ENCODE measurements at regions not wholly inside any gene's neighbourhood (a gene's known extent, or its start where the extent isn't known, plus 50 kb on each side); places are given as distances from the start of the nearest gene placed in this dataset.

DNA sequence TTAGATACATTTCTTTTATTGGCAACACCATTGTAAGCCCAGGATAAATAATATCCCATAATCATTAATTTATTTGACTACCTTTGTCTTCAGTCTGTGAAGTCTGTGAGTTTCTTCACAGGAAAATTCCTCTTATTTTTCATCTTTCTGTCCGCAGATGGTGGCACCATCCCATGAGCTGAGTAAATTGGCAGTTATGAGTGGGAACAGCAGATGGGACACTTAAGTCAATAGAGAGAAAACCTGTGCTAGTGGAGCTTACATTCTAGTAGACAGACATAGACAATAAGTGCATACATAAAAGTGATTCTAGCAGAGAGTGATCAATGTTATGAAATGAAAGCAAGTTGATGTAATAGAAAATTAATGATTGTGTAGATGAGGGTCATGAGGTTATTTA is 638.2 kb upstream of the MIR17HG start:
- H3K4me3 Mint-ChIP-seq, result no peak overlapping the region
- ATAC-seq (no peak), DNase-seq (ENCODE audit: low spot score) (no peak)
- CTCF ChIA-PET, result no interaction called here
- H3K36me3 Mint-ChIP-seq, result no peaks in the 10 kb centered on the region
- no peak for TF ChIP-seq ZNF671 (CRISPR knock-in tag; IDR thresholded peaks at IDR 0.05)
- no peak for TF ChIP-seq ESRRA (CRISPR knock-in tag; IDR thresholded peaks at IDR 0.05; ENCODE audit: borderline replicate concordance)
- no peak for TF ChIP-seq GTF2I (CRISPR knock-in tag; conservative IDR thresholded peaks at IDR 0.05)
- TF ChIP-seq RELA (CRISPR knock-in tag; IDR thresholded peaks at IDR 0.05; ENCODE audit: borderline replicate concordance), result no peak
- TF ChIP-seq, protein P1, sequence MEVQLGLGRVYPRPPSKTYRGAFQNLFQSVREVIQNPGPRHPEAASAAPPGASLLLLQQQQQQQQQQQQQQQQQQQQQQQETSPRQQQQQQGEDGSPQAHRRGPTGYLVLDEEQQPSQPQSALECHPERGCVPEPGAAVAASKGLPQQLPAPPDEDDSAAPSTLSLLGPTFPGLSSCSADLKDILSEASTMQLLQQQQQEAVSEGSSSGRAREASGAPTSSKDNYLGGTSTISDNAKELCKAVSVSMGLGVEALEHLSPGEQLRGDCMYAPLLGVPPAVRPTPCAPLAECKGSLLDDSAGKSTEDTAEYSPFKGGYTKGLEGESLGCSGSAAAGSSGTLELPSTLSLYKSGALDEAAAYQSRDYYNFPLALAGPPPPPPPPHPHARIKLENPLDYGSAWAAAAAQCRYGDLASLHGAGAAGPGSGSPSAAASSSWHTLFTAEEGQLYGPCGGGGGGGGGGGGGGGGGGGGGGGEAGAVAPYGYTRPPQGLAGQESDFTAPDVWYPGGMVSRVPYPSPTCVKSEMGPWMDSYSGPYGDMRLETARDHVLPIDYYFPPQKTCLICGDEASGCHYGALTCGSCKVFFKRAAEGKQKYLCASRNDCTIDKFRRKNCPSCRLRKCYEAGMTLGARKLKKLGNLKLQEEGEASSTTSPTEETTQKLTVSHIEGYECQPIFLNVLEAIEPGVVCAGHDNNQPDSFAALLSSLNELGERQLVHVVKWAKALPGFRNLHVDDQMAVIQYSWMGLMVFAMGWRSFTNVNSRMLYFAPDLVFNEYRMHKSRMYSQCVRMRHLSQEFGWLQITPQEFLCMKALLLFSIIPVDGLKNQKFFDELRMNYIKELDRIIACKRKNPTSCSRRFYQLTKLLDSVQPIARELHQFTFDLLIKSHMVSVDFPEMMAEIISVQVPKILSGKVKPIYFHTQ (CRISPR knock-in tag; IDR thresholded peaks at IDR 0.05), result no peak
- no peak for TF ChIP-seq SOX15 (CRISPR knock-in tag; IDR thresholded peaks at IDR 0.05)
- TF ChIP-seq, protein P2, sequence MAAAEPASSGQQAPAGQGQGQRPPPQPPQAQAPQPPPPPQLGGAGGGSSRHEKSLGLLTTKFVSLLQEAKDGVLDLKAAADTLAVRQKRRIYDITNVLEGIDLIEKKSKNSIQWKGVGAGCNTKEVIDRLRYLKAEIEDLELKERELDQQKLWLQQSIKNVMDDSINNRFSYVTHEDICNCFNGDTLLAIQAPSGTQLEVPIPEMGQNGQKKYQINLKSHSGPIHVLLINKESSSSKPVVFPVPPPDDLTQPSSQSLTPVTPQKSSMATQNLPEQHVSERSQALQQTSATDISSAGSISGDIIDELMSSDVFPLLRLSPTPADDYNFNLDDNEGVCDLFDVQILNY (CRISPR knock-in tag; IDR thresholded peaks at IDR 0.05), result no peak
- no peak for TF ChIP-seq ETV6 (CRISPR knock-in tag; IDR thresholded peaks at IDR 0.05)
- TF ChIP-seq MYBL2 (CRISPR knock-in tag; IDR thresholded peaks at IDR 0.05), result no peak
- TF ChIP-seq, protein P3, sequence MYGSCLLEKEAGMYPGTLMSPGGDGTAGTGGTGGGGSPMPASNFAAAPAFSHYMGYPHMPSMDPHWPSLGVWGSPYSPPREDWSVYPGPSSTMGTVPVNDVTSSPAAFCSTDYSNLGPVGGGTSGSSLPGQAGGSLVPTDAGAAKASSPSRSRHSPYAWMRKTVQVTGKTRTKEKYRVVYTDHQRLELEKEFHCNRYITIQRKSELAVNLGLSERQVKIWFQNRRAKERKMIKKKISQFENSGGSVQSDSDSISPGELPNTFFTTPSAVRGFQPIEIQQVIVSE (CRISPR knock-in tag; IDR thresholded peaks at IDR 0.05; ENCODE audit: borderline replicate concordance), result no peak
- no peaks in the 10 kb centered on the region for H3K27me3 Mint-ChIP-seq (ENCODE audit: low read depth)
- H3K4me1 Mint-ChIP-seq, result no peaks in the 10 kb centered on the region
- H3K27ac Mint-ChIP-seq, result no peak overlapping the region
- H3K9me3 Mint-ChIP-seq, result no peaks in the 10 kb centered on the region
- POLR2A ChIA-PET, result no interaction called here

DNA sequence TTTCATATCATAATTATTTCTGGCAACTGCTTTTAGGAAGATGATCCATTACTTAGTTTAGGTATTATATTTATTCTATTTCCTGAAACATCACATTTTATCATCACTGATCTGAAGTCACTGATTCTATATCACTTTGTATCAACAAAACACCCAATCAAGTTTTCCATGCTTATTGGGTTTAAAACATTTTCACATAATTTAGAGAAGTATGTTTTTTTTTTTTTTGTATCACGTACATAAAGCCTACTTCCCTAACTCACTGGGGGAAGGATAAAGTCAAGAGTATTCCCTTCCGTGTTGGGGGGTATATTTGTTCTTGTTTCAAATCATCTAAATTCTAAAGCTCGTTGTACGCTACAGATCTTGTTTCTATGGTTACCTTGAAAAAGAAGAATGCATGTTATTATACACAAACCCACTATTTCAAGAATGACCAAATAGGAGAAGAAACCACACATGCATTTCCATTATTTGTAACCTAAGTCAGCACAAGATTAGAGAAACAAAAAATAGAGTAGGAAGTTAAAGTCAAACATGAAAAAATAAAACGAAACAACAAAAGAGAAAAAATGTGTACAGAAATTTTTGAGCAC is 637.2 kb upstream of the MIR17HG start:
- Mint-ChIP-seq H3K4me1 (no peaks in the 10 kb centered on the region), H3K27me3 (ENCODE audit: low read depth) (no peaks in the 10 kb centered on the region), H3K9me3 (no peaks in the 10 kb centered on the region), H3K4me3 (no peak overlapping the region), H3K27ac (no peak overlapping the region), H3K36me3 (no peaks in the 10 kb centered on the region)
- POLR2A ChIA-PET, result no interaction called here
- DNase-seq (ENCODE audit: low spot score) (no peak), ATAC-seq (no peak)
- CTCF ChIA-PET, result no interaction called here
- TF ChIP-seq GTF2I (CRISPR knock-in tag; conservative IDR thresholded peaks at IDR 0.05), result no peak
- TF ChIP-seq TEAD1 (CRISPR knock-in tag; IDR thresholded peaks at IDR 0.05), result no peak
- no peak for TF ChIP-seq ETV6 (CRISPR knock-in tag; IDR thresholded peaks at IDR 0.05)
- no peak for TF ChIP-seq ESRRA (CRISPR knock-in tag; IDR thresholded peaks at IDR 0.05; ENCODE audit: borderline replicate concordance)
- TF ChIP-seq ZBTB21 (CRISPR knock-in tag; IDR thresholded peaks at IDR 0.05; ENCODE audit: borderline replicate concordance), result no peak
- TF ChIP-seq NR3C1 (CRISPR knock-in tag; conservative IDR thresholded peaks at IDR 0.05; ENCODE audit: low read depth), result no peak
- TF ChIP-seq, protein P4, sequence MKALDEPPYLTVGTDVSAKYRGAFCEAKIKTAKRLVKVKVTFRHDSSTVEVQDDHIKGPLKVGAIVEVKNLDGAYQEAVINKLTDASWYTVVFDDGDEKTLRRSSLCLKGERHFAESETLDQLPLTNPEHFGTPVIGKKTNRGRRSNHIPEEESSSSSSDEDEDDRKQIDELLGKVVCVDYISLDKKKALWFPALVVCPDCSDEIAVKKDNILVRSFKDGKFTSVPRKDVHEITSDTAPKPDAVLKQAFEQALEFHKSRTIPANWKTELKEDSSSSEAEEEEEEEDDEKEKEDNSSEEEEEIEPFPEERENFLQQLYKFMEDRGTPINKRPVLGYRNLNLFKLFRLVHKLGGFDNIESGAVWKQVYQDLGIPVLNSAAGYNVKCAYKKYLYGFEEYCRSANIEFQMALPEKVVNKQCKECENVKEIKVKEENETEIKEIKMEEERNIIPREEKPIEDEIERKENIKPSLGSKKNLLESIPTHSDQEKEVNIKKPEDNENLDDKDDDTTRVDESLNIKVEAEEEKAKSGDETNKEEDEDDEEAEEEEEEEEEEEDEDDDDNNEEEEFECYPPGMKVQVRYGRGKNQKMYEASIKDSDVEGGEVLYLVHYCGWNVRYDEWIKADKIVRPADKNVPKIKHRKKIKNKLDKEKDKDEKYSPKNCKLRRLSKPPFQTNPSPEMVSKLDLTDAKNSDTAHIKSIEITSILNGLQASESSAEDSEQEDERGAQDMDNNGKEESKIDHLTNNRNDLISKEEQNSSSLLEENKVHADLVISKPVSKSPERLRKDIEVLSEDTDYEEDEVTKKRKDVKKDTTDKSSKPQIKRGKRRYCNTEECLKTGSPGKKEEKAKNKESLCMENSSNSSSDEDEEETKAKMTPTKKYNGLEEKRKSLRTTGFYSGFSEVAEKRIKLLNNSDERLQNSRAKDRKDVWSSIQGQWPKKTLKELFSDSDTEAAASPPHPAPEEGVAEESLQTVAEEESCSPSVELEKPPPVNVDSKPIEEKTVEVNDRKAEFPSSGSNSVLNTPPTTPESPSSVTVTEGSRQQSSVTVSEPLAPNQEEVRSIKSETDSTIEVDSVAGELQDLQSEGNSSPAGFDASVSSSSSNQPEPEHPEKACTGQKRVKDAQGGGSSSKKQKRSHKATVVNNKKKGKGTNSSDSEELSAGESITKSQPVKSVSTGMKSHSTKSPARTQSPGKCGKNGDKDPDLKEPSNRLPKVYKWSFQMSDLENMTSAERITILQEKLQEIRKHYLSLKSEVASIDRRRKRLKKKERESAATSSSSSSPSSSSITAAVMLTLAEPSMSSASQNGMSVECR (CRISPR knock-in tag; IDR thresholded peaks at IDR 0.05; ENCODE audit: borderline replicate concordance), result no peak
- TF ChIP-seq, protein P5, sequence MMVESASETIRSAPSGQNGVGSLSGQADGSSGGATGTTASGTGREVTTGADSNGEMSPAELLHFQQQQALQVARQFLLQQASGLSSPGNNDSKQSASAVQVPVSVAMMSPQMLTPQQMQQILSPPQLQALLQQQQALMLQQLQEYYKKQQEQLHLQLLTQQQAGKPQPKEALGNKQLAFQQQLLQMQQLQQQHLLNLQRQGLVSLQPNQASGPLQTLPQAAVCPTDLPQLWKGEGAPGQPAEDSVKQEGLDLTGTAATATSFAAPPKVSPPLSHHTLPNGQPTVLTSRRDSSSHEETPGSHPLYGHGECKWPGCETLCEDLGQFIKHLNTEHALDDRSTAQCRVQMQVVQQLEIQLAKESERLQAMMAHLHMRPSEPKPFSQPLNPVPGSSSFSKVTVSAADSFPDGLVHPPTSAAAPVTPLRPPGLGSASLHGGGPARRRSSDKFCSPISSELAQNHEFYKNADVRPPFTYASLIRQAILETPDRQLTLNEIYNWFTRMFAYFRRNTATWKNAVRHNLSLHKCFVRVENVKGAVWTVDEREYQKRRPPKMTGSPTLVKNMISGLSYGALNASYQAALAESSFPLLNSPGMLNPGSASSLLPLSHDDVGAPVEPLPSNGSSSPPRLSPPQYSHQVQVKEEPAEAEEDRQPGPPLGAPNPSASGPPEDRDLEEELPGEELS (CRISPR knock-in tag; IDR thresholded peaks at IDR 0.05), result no peak
- TF ChIP-seq, protein P6, sequence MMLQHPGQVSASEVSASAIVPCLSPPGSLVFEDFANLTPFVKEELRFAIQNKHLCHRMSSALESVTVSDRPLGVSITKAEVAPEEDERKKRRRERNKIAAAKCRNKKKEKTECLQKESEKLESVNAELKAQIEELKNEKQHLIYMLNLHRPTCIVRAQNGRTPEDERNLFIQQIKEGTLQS (CRISPR knock-in tag; conservative IDR thresholded peaks at IDR 0.05), result no peak
- TF ChIP-seq MXD4 (CRISPR knock-in tag; IDR thresholded peaks at IDR 0.05; ENCODE audit: borderline replicate concordance), result no peak
- TF ChIP-seq, protein P7, sequence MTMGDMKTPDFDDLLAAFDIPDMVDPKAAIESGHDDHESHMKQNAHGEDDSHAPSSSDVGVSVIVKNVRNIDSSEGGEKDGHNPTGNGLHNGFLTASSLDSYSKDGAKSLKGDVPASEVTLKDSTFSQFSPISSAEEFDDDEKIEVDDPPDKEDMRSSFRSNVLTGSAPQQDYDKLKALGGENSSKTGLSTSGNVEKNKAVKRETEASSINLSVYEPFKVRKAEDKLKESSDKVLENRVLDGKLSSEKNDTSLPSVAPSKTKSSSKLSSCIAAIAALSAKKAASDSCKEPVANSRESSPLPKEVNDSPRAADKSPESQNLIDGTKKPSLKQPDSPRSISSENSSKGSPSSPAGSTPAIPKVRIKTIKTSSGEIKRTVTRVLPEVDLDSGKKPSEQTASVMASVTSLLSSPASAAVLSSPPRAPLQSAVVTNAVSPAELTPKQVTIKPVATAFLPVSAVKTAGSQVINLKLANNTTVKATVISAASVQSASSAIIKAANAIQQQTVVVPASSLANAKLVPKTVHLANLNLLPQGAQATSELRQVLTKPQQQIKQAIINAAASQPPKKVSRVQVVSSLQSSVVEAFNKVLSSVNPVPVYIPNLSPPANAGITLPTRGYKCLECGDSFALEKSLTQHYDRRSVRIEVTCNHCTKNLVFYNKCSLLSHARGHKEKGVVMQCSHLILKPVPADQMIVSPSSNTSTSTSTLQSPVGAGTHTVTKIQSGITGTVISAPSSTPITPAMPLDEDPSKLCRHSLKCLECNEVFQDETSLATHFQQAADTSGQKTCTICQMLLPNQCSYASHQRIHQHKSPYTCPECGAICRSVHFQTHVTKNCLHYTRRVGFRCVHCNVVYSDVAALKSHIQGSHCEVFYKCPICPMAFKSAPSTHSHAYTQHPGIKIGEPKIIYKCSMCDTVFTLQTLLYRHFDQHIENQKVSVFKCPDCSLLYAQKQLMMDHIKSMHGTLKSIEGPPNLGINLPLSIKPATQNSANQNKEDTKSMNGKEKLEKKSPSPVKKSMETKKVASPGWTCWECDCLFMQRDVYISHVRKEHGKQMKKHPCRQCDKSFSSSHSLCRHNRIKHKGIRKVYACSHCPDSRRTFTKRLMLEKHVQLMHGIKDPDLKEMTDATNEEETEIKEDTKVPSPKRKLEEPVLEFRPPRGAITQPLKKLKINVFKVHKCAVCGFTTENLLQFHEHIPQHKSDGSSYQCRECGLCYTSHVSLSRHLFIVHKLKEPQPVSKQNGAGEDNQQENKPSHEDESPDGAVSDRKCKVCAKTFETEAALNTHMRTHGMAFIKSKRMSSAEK (CRISPR knock-in tag; IDR thresholded peaks at IDR 0.05; ENCODE audit: borderline replicate concordance), result no peak
